H1 (cell line): ENCODE measurements at regions not wholly inside any gene's neighbourhood (a gene's known extent, or its start where the extent isn't known, plus 50 kb on each side); places are given as distances from the start of the nearest gene placed in this dataset.

ENCODE experiments used
- CTCF ChIA-PET: fragments of 300-600 bp; sonication (Branson Sonifier 250); formaldehyde crosslinking; loops from one replicate; lab custom pipeline; 2021; ENCODE audit not compliant: partially characterized antibody; lab: Charles Lee
- POLR2A ChIA-PET: fragments of 300-600 bp; sonication (Branson Sonifier 250); formaldehyde crosslinking; loops from one replicate; lab custom pipeline; 2021; ENCODE audit warnings: inconsistent platforms; ENCODE audit not compliant: partially characterized antibody; lab: Charles Lee
- DNase-seq, 2 experiments: peaks; one replicate each; pipeline versions ENCODE4 v3.0.0 to v3.0.0-alpha.2; 2010 to 2022; ENCODE audit warnings: low spot score in 2 of 2, low read depth in 1 of 2, mixed read lengths in 1 of 2
- FAIRE-seq: peaks from 2 replicates; lab custom pipeline; 2011; peaks lifted over from hg19 to GRCh38; lab: Jason Lieb, UNC
- H2AFZ ChIP-seq: 2 replicates; pipeline ENCODE4 v1.8.1; 2012; ENCODE audit warnings: low read length, inconsistent platforms
- H2AK5ac ChIP-seq: 2 replicates; pipeline ENCODE4 v1.6.1; 2013; ENCODE audit warnings: low read depth, low read length
- H2BK120ac ChIP-seq: replicated peaks from 2 replicates; pipeline ENCODE3; 2013; ENCODE audit warnings: low read depth, low read length, inconsistent platforms
- H2BK12ac ChIP-seq: 2 replicates; pipeline ENCODE4 v1.6.1; 2013; ENCODE audit warnings: low read depth, low read length
- H2BK15ac ChIP-seq: 2 replicates; pipeline ENCODE4 v1.6.1; 2013; ENCODE audit warnings: low read length
- H2BK20ac ChIP-seq: 2 replicates; pipeline ENCODE4 v1.6.1; 2013; ENCODE audit warnings: low read length
- H2BK5ac ChIP-seq: 2 replicates; pipeline ENCODE4 v1.6.1; 2013; ENCODE audit warnings: low read depth, low read length
- H3K14ac ChIP-seq: 2 replicates; pipeline ENCODE4 v1.6.1; 2013; ENCODE audit warnings: inconsistent platforms; ENCODE audit not compliant: insufficient read length
- H3K18ac ChIP-seq: 2 replicates; pipeline ENCODE4 v1.6.1; 2013; ENCODE audit warnings: low read length; ENCODE audit errors: extremely low read depth
- H3K23ac ChIP-seq: 2 replicates; pipeline ENCODE4 v1.6.1; 2013; ENCODE audit warnings: inconsistent platforms; ENCODE audit not compliant: insufficient read length
- H3K23me2 ChIP-seq: 2 replicates; pipeline ENCODE4 v1.6.1; 2013; ENCODE audit warnings: low read depth, low read length
- H3K27ac ChIP-seq: 2 replicates; pipeline ENCODE4 v1.6.1; 2011; ENCODE audit warnings: low read depth, low read length, inconsistent platforms
- H3K27me3 ChIP-seq, 4 experiments: replicated peaks in 1 of 4; 1 replicate in 1 of 4; 2 replicates in 3 of 4; pipeline versions ENCODE4 v1.6.1 to v1.8.1; 2011 to 2013; ENCODE audit warnings: low read length in 3 of 4, mild to moderate bottlenecking in 3 of 4, inconsistent platforms in 2 of 4, mixed read lengths in 2 of 4, moderate library complexity in 1 of 4; ENCODE audit not compliant: control insufficient read depth in 3 of 4, insufficient read depth in 3 of 4; ENCODE audit errors: extremely low read depth in 1 of 4
- H3K36me3 ChIP-seq, 4 experiments: 2 replicates each; pipeline versions ENCODE4 v1.6.1 to v1.8.1; 2011 to 2013; ENCODE audit warnings: mild to moderate bottlenecking in 4 of 4, low read length in 3 of 4, moderate library complexity in 2 of 4, control low read depth in 1 of 4, inconsistent platforms in 1 of 4; ENCODE audit not compliant: insufficient read depth in 4 of 4, control insufficient read depth in 2 of 4
- H3K4ac ChIP-seq: replicated peaks from 2 replicates; pipeline ENCODE3; 2013; ENCODE audit warnings: low read length, low read depth, mixed read lengths, inconsistent platforms; ENCODE audit not compliant: insufficient read length
- H3K4me1 ChIP-seq, 4 experiments: replicated peaks in 1 of 4; 1 replicate in 1 of 4; 2 replicates in 3 of 4; pipeline versions ENCODE4 v1.6.1 to v1.8.1; 2011 to 2013; ENCODE audit warnings: low read length in 3 of 4, inconsistent platforms in 2 of 4, mixed read lengths in 1 of 4; ENCODE audit not compliant: insufficient read depth in 4 of 4, control insufficient read depth in 3 of 4
- H3K4me2 ChIP-seq, 2 experiments: 2 replicates each; pipeline versions ENCODE4 v1.6.1 to v1.8.1; 2011 to 2013; ENCODE audit warnings: low read depth in 2 of 2, low read length in 2 of 2, control low read depth in 1 of 2, inconsistent platforms in 1 of 2, mild to moderate bottlenecking in 1 of 2; ENCODE audit not compliant: insufficient read depth in 1 of 2
- H3K4me3 ChIP-seq, 4 experiments: fragments of 200-600, 300-600 bp in 1 of 4; sonication (generic), shearing (Covaris generic), sonication (Bioruptor Twin) in 1 of 4; 2 replicates each; pipeline versions ENCODE4 v1.5.1 to v1.8.1; 2011 to 2016; ENCODE audit warnings: low read length in 4 of 4, low read depth in 3 of 4, control low read depth in 2 of 4, inconsistent platforms in 2 of 4, mild to moderate bottlenecking in 2 of 4, mixed read lengths in 1 of 4, moderate library complexity in 1 of 4; ENCODE audit not compliant: insufficient read depth in 2 of 4; ENCODE audit errors: extremely low read depth in 1 of 4
- H3K56ac ChIP-seq: replicated peaks from 2 replicates; pipeline ENCODE3; 2013; ENCODE audit warnings: low read depth, mild to moderate bottlenecking, mixed read lengths, low read length, inconsistent platforms; ENCODE audit not compliant: insufficient read length
- H3K79me1 ChIP-seq: 2 replicates; pipeline ENCODE4 v1.6.1; 2013; ENCODE audit warnings: low read depth, low read length, control low read depth
- H3K79me2 ChIP-seq, 2 experiments: 2 replicates each; pipeline versions ENCODE4 v1.6.1 to v1.8.1; 2012 to 2013; ENCODE audit warnings: low read length in 2 of 2, mild to moderate bottlenecking in 2 of 2, inconsistent platforms in 1 of 2; ENCODE audit not compliant: insufficient read depth in 2 of 2, control insufficient read depth in 1 of 2
- H3K9ac ChIP-seq, 4 experiments: replicated peaks in 1 of 4; 1 replicate in 1 of 4; 2 replicates in 3 of 4; pipeline versions ENCODE4 v1.6.1 to v1.8.1; 2011 to 2013; ENCODE audit warnings: low read depth in 3 of 4, low read length in 3 of 4, control low read depth in 2 of 4, mild to moderate bottlenecking in 2 of 4, moderate library complexity in 2 of 4, inconsistent platforms in 1 of 4; ENCODE audit errors: extremely low read depth in 1 of 4
- H3K9me3 ChIP-seq, 2 experiments: 2 replicates each; pipeline versions ENCODE4 v1.6.1 to v1.8.1; 2012 to 2013; ENCODE audit warnings: mild to moderate bottlenecking in 2 of 2, moderate library complexity in 2 of 2, control low read depth in 1 of 2, inconsistent platforms in 1 of 2, low read depth in 1 of 2, low read length in 1 of 2, mixed read lengths in 1 of 2; ENCODE audit not compliant: insufficient read depth in 2 of 2
- H4K20me1 ChIP-seq, 2 experiments: replicated peaks in 1 of 2; 2 replicates each; pipeline versions ENCODE3 to v1.8.1; 2011 to 2013; ENCODE audit warnings: inconsistent platforms in 2 of 2, low read length in 2 of 2, mild to moderate bottlenecking in 1 of 2; ENCODE audit not compliant: insufficient read depth in 2 of 2, control insufficient read depth in 1 of 2
- H4K5ac ChIP-seq: 2 replicates; pipeline ENCODE4 v1.6.1; 2013; ENCODE audit warnings: low read length, low read depth, mixed read lengths, inconsistent platforms; ENCODE audit not compliant: insufficient read length
- H4K8ac ChIP-seq: 2 replicates; pipeline ENCODE4 v1.8.0; 2013; ENCODE audit warnings: mild to moderate bottlenecking, moderate library complexity, low read length, inconsistent platforms; ENCODE audit not compliant: insufficient read depth; ENCODE audit errors: extremely low read depth
- H4K91ac ChIP-seq: replicated peaks from 2 replicates; pipeline ENCODE3; 2013; ENCODE audit warnings: low read length, mixed read lengths, inconsistent platforms; ENCODE audit not compliant: insufficient read length
- CBX5 ChIP-seq: fragments of 300-800, 300-1000 bp; sonication (generic); IDR thresholded peaks from 2 replicates; pipeline ENCODE4 v1.7.1; 2016; ENCODE audit warnings: antibody characterized with exemption, low read length, low read depth
- CHD2 ChIP-seq: IDR thresholded peaks from 2 replicates; pipeline ENCODE4 v1.6.1; 2012; ENCODE audit warnings: low read length, improper control_type of control experiment
- HDAC2 ChIP-seq, 2 experiments: fragments of 300-600 bp in 1 of 2; sonication (generic) in 1 of 2; IDR thresholded peaks; 2 replicates each; pipeline ENCODE4 v1.6.1; 2011 to 2012; ENCODE audit warnings: low read depth in 2 of 2, low read length in 2 of 2, mild to moderate bottlenecking in 2 of 2, moderate library complexity in 2 of 2, borderline replicate concordance in 1 of 2, inconsistent platforms in 1 of 2
- JUND ChIP-seq: IDR thresholded peaks from 2 replicates; pipeline ENCODE4 v1.6.1; 2011; ENCODE audit warnings: mild to moderate bottlenecking, improper control_type of control experiment, low read length
- KDM4A ChIP-seq: IDR thresholded peaks from one replicate; pipeline ENCODE4 v1.7.1; 2012; ENCODE audit warnings: low read depth, mild to moderate bottlenecking, moderate library complexity, low read length, inconsistent platforms; ENCODE audit not compliant: severe bottlenecking
- PHF8 ChIP-seq: fragments of 200-600 bp; sonication (generic); conservative IDR thresholded peaks from 2 replicates; pipeline ENCODE4 v1.7.1; 2012; ENCODE audit warnings: low read depth, mild to moderate bottlenecking, inconsistent platforms, low read length, moderate library complexity
- POU5F1 ChIP-seq: IDR thresholded peaks from 2 replicates; pipeline ENCODE4 v1.6.1; 2011; ENCODE audit warnings: low read depth, mild to moderate bottlenecking, low read length, moderate library complexity
- SIN3A ChIP-seq, 2 experiments: IDR thresholded peaks in 1 of 2; conservative IDR thresholded peaks in 1 of 2; 2 replicates each; pipeline ENCODE4 v1.6.1; 2011 to 2012; ENCODE audit warnings: low read length in 2 of 2, improper control_type of control experiment in 1 of 2, low read depth in 1 of 2, mild to moderate bottlenecking in 1 of 2
- SIRT6 ChIP-seq: IDR thresholded peaks from one replicate; pipeline ENCODE4 v1.7.1; 2012; ENCODE audit warnings: low read length, inconsistent platforms
- SP1 ChIP-seq: IDR thresholded peaks from 2 replicates; pipeline ENCODE4 v1.6.1; 2011; ENCODE audit warnings: low read depth, low read length
- TBP ChIP-seq: IDR thresholded peaks from 2 replicates; pipeline ENCODE4 v1.6.1; 2011; ENCODE audit warnings: low read depth, low read length, improper control_type of control experiment
- TCF12 ChIP-seq: IDR thresholded peaks from 2 replicates; pipeline ENCODE4 v1.6.1; 2011; ENCODE audit warnings: low read depth, mild to moderate bottlenecking, low read length
- TF ChIP-seq, protein P1 (sequence below), 3 experiments: IDR thresholded peaks; 1 replicate in 2 of 3; 2 replicates in 1 of 3; pipeline versions ENCODE4 v1.5.1 to v1.6.1; 2011; ENCODE audit warnings: low read length in 3 of 3, mild to moderate bottlenecking in 3 of 3, inconsistent platforms in 2 of 3, low read depth in 1 of 3, moderate library complexity in 1 of 3; ENCODE audit not compliant: insufficient read depth in 1 of 3; ENCODE audit errors: control extremely low read depth in 1 of 3

DNA sequence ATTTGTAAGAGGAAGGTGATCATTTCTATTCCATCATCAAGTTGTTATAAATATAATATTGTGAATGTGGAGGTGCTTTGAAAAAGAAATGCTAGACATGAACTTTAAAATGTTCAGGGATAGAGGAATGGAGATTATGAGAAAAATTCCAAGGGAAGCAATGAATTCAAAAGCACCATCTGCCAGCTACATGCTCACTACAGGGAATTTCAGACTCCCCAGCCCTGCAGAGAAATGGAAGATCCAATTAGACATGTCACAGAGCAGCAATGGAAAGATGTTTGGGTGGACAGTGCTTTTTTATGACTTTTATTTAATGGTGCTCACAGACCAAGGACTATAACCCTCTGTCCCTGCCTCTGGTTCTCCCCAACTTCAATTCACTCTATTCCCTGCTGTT is 209.7 kb downstream of the ESM1 start:
- no peaks in the 10 kb centered on the region for H3K36me3 ChIP-seq
- H2AFZ ChIP-seq = no peak overlapping the region
- DNase-seq (no peak), FAIRE-seq (no peak)
- POLR2A ChIA-PET = no interaction called here
- no peak overlapping the region for H3K9ac ChIP-seq
- H2BK12ac ChIP-seq = no peak overlapping the region
- H3K23me2 ChIP-seq = no peaks in the 10 kb centered on the region
- no peak overlapping the region for H2BK120ac ChIP-seq
- no peak overlapping the region for H3K14ac ChIP-seq
- no peak overlapping the region for H3K4ac ChIP-seq
- CTCF ChIA-PET = interaction anchor here (0.9 to 1.8 kb wide), 2 partner anchors 9 to 32 kb away, joined by 3 to 4 read pairs; no protein-coding TSS in a partner anchor
- no peak overlapping the region for H3K27ac ChIP-seq
- H2AK5ac ChIP-seq = no peak overlapping the region
- H4K5ac ChIP-seq = no peak overlapping the region
- TF ChIP-seq TCF12 (no peak), CBX5 (no peak), PHF8 (no peak), SP1 (no peak), KDM4A (no peak), SIRT6 (no peak), POU5F1 (no peak), JUND (no peak), SIN3A (conservative IDR thresholded peaks at IDR 0.05 in 1 of 2, IDR thresholded peaks at IDR 0.05 in 1 of 2; ENCODE audit: low read depth in 1 of 2, low read length in 2 of 2) (no peak), CHD2 (no peak), TBP (no peak), HDAC2 (IDR thresholded peaks at IDR 0.05; ENCODE audit: borderline replicate concordance in 1 of 2, low read depth in 2 of 2, low read length in 2 of 2) (no peak)
- TF ChIP-seq, protein P1, sequence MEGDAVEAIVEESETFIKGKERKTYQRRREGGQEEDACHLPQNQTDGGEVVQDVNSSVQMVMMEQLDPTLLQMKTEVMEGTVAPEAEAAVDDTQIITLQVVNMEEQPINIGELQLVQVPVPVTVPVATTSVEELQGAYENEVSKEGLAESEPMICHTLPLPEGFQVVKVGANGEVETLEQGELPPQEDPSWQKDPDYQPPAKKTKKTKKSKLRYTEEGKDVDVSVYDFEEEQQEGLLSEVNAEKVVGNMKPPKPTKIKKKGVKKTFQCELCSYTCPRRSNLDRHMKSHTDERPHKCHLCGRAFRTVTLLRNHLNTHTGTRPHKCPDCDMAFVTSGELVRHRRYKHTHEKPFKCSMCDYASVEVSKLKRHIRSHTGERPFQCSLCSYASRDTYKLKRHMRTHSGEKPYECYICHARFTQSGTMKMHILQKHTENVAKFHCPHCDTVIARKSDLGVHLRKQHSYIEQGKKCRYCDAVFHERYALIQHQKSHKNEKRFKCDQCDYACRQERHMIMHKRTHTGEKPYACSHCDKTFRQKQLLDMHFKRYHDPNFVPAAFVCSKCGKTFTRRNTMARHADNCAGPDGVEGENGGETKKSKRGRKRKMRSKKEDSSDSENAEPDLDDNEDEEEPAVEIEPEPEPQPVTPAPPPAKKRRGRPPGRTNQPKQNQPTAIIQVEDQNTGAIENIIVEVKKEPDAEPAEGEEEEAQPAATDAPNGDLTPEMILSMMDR (IDR thresholded peaks at IDR 0.05; ENCODE audit: control extremely low read depth in 1 of 3, insufficient read depth in 1 of 3, low read depth in 1 of 3, low read length in 3 of 3) = no peak
- H3K56ac ChIP-seq = no peak overlapping the region
- H3K18ac ChIP-seq = no peak overlapping the region
- H3K4me3 ChIP-seq = no peak overlapping the region
- no peaks in the 10 kb centered on the region for H3K79me1 ChIP-seq
- H2BK5ac ChIP-seq = no peak overlapping the region
- H4K20me1 ChIP-seq = no peaks in the 10 kb centered on the region
- H3K9me3 ChIP-seq = no peaks in the 10 kb centered on the region
- H3K4me2 ChIP-seq = no peak overlapping the region
- H4K91ac ChIP-seq = no peak overlapping the region
- no peaks in the 10 kb centered on the region for H3K27me3 ChIP-seq
- no peaks in the 10 kb centered on the region for H3K79me2 ChIP-seq
- no peak overlapping the region for H2BK20ac ChIP-seq
- H3K4me1 ChIP-seq = no peaks in the 10 kb centered on the region
- H3K23ac ChIP-seq = no peak overlapping the region
- no peak overlapping the region for H2BK15ac ChIP-seq
- no peak overlapping the region for H4K8ac ChIP-seq
